CD14-positive monocyte (primary cell): ENCODE measurements at regions not wholly inside any gene's neighbourhood (a gene's known extent, or its start where the extent isn't known, plus 50 kb on each side); places are given as distances from the start of the nearest gene placed in this dataset.
A peak's percentile ranks its signal among the peaks of the same experiment; 100 is the strongest.

Experiments used
- DNase-seq, 3 donors: peaks; one replicate each; pipeline ENCODE4 v3.0.0-alpha.2; 2011 to 2022
- H2AFZ ChIP-seq: 2 replicates; pipeline ENCODE4 v1.6.0; 2012; ENCODE audit warnings: mild to moderate bottlenecking, low read depth, low read length, inconsistent platforms; ENCODE audit not compliant: insufficient read depth, poor library complexity, severe bottlenecking
- H3K27ac ChIP-seq, 2 donors: 1 replicate in 1 of 2; 2 replicates in 1 of 2; pipeline ENCODE4 v1.5.1; 2012 to 2013; ENCODE audit warnings: low read length in 2 of 2, control low read depth in 1 of 2, inconsistent platforms in 1 of 2, low read depth in 1 of 2, mild to moderate bottlenecking in 1 of 2
- H3K27me3 ChIP-seq, 2 donors: one replicate each; pipeline versions ENCODE4 v1.6.0 to v1.6.1; 2011 to 2013; ENCODE audit warnings: low read length in 2 of 2; ENCODE audit not compliant: control insufficient read depth in 2 of 2, insufficient read depth in 2 of 2
- H3K36me3 ChIP-seq, 2 donors: replicated peaks in 1 of 2; 1 replicate in 1 of 2; 2 replicates in 1 of 2; pipeline versions ENCODE4 v1.5.1 to v1.6.1; 2012 to 2013; ENCODE audit warnings: low read length in 2 of 2, control low read depth in 1 of 2, inconsistent platforms in 1 of 2, mild to moderate bottlenecking in 1 of 2; ENCODE audit not compliant: insufficient read depth in 2 of 2, control insufficient read depth in 1 of 2
- H3K4me1 ChIP-seq, 2 donors: 1 replicate in 1 of 2; 2 replicates in 1 of 2; pipeline versions ENCODE4 v1.5.1 to v1.6.1; 2012 to 2013; ENCODE audit warnings: low read length in 2 of 2, control low read depth in 1 of 2, inconsistent platforms in 1 of 2, mild to moderate bottlenecking in 1 of 2, moderate library complexity in 1 of 2; ENCODE audit not compliant: insufficient read depth in 2 of 2, control insufficient read depth in 1 of 2
- H3K4me2 ChIP-seq: replicated peaks from 2 replicates; pipeline ENCODE3; 2012; ENCODE audit warnings: low read length, moderate library complexity, mild to moderate bottlenecking; ENCODE audit not compliant: poor library complexity, severe bottlenecking; ENCODE audit errors: extremely low read depth
- H3K4me3 ChIP-seq, 3 experiments: fragments of 200-600 bp in 1 of 3; sonication (generic) in 1 of 3; replicated peaks in 1 of 3; 1 replicate in 2 of 3; 2 replicates in 1 of 3; pipeline ENCODE4 v1.5.1; 2011 to 2013; ENCODE audit warnings: low read length in 3 of 3, mild to moderate bottlenecking in 3 of 3, control low read depth in 2 of 3, low read depth in 2 of 3, inconsistent platforms in 1 of 3, moderate library complexity in 1 of 3
- H3K79me2 ChIP-seq: 2 replicates; pipeline ENCODE4 v1.6.0; 2012; ENCODE audit warnings: mild to moderate bottlenecking, control low read depth, inconsistent platforms, low read length, moderate library complexity; ENCODE audit not compliant: insufficient read depth
- H3K9ac ChIP-seq: 2 replicates; pipeline ENCODE4 v1.6.0; 2017; ENCODE audit warnings: low read length, mild to moderate bottlenecking; ENCODE audit not compliant: insufficient read depth, poor library complexity, severe bottlenecking
- H3K9me3 ChIP-seq, 2 donors: replicated peaks in 1 of 2; 1 replicate in 1 of 2; 2 replicates in 1 of 2; pipeline versions ENCODE4 v1.5.1 to v1.6.1; 2012 to 2013; ENCODE audit warnings: low read length in 2 of 2, control low read depth in 1 of 2; ENCODE audit not compliant: control insufficient read depth in 1 of 2, insufficient read depth in 1 of 2
- H4K20me1 ChIP-seq: 2 replicates; pipeline ENCODE4 v1.6.0; 2012; ENCODE audit warnings: mild to moderate bottlenecking, low read length, control low read depth, moderate library complexity; ENCODE audit not compliant: insufficient read depth
- H3K27ac Mint-ChIP-seq, 7 donors: one replicate each; pipeline ENCODE4 v1.8.0; 2020; ENCODE audit warnings: mild to moderate bottlenecking in 7 of 7, mixed read lengths in 7 of 7, moderate library complexity in 6 of 7, inconsistent platforms in 2 of 7
- H3K27me3 Mint-ChIP-seq, 3 donors: one replicate each; pipeline ENCODE4 v1.8.0; 2021 to 2022; ENCODE audit warnings: low read depth in 3 of 3, mild to moderate bottlenecking in 3 of 3, mixed read lengths in 3 of 3, moderate library complexity in 3 of 3, inconsistent platforms in 1 of 3
- H3K36me3 Mint-ChIP-seq, 2 donors: one replicate each; pipeline ENCODE4 v1.8.0; 2020; ENCODE audit warnings: mixed read lengths in 2 of 2, inconsistent platforms in 1 of 2, mild to moderate bottlenecking in 1 of 2
- H3K4me1 Mint-ChIP-seq: one replicate; pipeline ENCODE4 v1.8.0; 2020; ENCODE audit warnings: mild to moderate bottlenecking, mixed read lengths
- H3K4me3 Mint-ChIP-seq, 2 donors: one replicate each; pipeline ENCODE4 v1.8.0; 2020; ENCODE audit warnings: mild to moderate bottlenecking in 2 of 2, mixed read lengths in 2 of 2, moderate library complexity in 1 of 2
- H3K9me3 Mint-ChIP-seq, 7 donors: one replicate each; pipeline ENCODE4 v1.8.0; 2020 to 2022; ENCODE audit warnings: mixed read lengths in 7 of 7, mild to moderate bottlenecking in 6 of 7, moderate library complexity in 6 of 7, inconsistent platforms in 2 of 7
- WGBS: methylation state at CpG from one replicate; pipeline ENCODE4 v1.1.5; 2013; ENCODE audit warnings: missing lambda C conversion rate; ENCODE audit not compliant: insufficient coverage; 5-methylcytosine and 5-hydroxymethylcytosine counted together
- intact Hi-C, 2 donors: fragments of 100-400 bp; cut with micrococcal nuclease; formaldehyde crosslinking; loops; one replicate each; pipeline versions ENCODE4 v1.15.0 to v1.15.1; 2023
- TF ChIP-seq, protein P1 (sequence below): fragments of 200-600 bp; IDR thresholded peaks from one replicate; pipeline ENCODE4 v1.8.0; 2022; ENCODE audit warnings: antibody characterized with exemption, mild to moderate bottlenecking

DNA sequence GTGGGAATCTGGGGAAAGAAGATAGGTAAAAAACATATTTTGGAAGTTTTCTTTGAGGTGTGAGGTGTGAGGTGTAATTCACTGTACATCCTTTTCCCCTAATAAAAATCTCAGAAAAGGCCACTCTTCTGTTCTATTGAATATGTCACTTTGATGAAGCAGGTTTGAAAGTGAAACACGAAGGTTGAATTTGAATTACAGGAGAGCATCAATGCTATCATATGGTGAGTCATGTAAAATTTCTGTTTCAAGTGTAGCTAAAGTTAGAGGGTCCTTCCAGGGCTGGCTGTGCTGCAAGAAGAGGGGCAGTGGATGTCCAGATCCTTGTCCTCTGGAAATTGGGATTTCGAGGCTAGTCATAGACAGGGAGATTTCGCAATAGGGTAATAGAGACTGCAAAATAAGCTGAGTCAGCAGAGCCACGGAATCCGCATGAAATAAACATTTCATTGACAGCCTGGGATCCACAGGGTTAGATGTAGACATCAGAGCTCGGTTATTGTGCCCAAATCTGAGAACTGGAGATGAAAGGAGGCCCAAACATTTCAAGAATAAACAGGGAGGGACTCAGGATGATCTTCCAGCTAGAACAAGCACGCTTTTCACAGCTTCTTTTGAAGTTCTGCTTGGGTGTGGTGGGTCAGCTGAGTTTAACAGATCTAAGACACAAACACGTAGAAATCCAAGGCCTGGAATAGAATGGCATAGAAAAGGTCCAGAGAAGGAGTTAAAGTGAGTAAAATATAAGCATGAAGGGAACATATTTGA is 194.4 kb upstream of the CDKN2B start:
- Histone ChIP-seq H3K4me2 (peak overlapping the region; percentile 61), H3K9me3 (no peaks in the 10 kb centered on the region), H3K79me2 (no peaks in the 10 kb centered on the region), H3K36me3 (no peaks in the 10 kb centered on the region), H3K27me3 (peaks cover 0 to 15% of the 10 kb centered on the region in 2 donors), H3K4me3 (peak overlapping the region; percentile 8 to 59 (median 27)), H3K9ac (no peak overlapping the region), H2AFZ (peak overlapping the region; percentile 48), H4K20me1 (no peaks in the 10 kb centered on the region), H3K4me1 (peaks cover 9 to 11% of the 10 kb centered on the region in 2 donors), H3K27ac (no peak overlapping the region)
- H3K36me3 Mint-ChIP-seq = no peaks in the 10 kb centered on the region
- H3K27me3 Mint-ChIP-seq = peaks cover 8 to 13% (median 11%) of the 10 kb centered on the region in 3 donors
- peaks cover 12% of the 10 kb centered on the region for H3K4me1 Mint-ChIP-seq
- TF ChIP-seq, protein P1, sequence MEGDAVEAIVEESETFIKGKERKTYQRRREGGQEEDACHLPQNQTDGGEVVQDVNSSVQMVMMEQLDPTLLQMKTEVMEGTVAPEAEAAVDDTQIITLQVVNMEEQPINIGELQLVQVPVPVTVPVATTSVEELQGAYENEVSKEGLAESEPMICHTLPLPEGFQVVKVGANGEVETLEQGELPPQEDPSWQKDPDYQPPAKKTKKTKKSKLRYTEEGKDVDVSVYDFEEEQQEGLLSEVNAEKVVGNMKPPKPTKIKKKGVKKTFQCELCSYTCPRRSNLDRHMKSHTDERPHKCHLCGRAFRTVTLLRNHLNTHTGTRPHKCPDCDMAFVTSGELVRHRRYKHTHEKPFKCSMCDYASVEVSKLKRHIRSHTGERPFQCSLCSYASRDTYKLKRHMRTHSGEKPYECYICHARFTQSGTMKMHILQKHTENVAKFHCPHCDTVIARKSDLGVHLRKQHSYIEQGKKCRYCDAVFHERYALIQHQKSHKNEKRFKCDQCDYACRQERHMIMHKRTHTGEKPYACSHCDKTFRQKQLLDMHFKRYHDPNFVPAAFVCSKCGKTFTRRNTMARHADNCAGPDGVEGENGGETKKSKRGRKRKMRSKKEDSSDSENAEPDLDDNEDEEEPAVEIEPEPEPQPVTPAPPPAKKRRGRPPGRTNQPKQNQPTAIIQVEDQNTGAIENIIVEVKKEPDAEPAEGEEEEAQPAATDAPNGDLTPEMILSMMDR = no peak
- peak overlapping the region in 1 of 7 donors; percentile 9 for H3K27ac Mint-ChIP-seq
- peaks cover 0 to 1% (median 0%) of the 10 kb centered on the region in 7 donors for H3K9me3 Mint-ChIP-seq
- peak; percentile 26 to 60 (median 54) for DNase-seq
- intact Hi-C loops = no loop called here
- peak overlapping the region; percentile 62 to 86 for H3K4me3 Mint-ChIP-seq
- WGBS = 43% methylated on average over 7 of the region's 8 CpGs

DNA sequence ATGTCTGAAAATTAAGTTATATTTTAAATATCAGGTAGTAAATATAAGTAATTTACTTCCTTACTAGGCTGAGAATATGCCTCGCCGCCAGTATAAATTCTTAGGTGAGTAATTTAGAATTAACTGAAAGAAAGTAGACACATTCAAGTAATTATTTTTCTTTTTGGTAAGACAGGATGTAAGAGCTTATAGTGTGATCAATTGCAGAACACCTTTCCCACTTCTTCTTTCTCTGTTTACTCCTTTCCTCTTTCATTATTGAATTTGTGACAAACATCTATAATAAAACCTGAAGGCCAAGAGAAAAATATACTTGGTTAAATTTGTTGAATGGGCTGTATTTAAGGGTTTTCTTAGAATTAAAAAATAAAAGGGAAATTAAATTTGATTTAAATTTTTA is 195.1 kb upstream of the CDKN2B start:
- Histone ChIP-seq H3K4me1 (peaks cover 13 to 18% of the 10 kb centered on the region in 2 donors), H3K27me3 (peaks cover 0 to 15% of the 10 kb centered on the region in 2 donors), H3K27ac (no peak overlapping the region), H3K4me2 (no peak overlapping the region), H3K79me2 (no peaks in the 10 kb centered on the region), H3K9ac (no peak overlapping the region), H3K9me3 (no peaks in the 10 kb centered on the region), H4K20me1 (no peaks in the 10 kb centered on the region), H3K4me3 (no peak overlapping the region), H2AFZ (no peak overlapping the region), H3K36me3 (no peaks in the 10 kb centered on the region)
- H3K4me1 Mint-ChIP-seq = peaks cover 19% of the 10 kb centered on the region
- H3K4me3 Mint-ChIP-seq = no peak overlapping the region
- TF ChIP-seq, protein P1 = no peak
- peaks cover 0 to 1% (median 0%) of the 10 kb centered on the region in 7 donors for H3K9me3 Mint-ChIP-seq
- H3K27me3 Mint-ChIP-seq = peaks cover 4 to 13% (median 8%) of the 10 kb centered on the region in 3 donors
- DNase-seq = no peak
- WGBS = no CpG with 5 or more reads among the region's 2 CpGs
- no peaks in the 10 kb centered on the region for H3K36me3 Mint-ChIP-seq
- no peak overlapping the region for H3K27ac Mint-ChIP-seq
- intact Hi-C loops = no loop called here
